HPDE6-E6E7 (cell line): ENCODE measurements at regions not wholly inside any gene's neighbourhood (a gene's known extent, or its start where the extent isn't known, plus 50 kb on each side); places are given as distances from the start of the nearest gene placed in this dataset.

ENCODE experiments used
- DNase-seq: peaks from one replicate; pipeline ENCODE4 v3.0.0; 2011; ENCODE audit warnings: missing footprints; ENCODE audit errors: extremely low spot score

DNA sequence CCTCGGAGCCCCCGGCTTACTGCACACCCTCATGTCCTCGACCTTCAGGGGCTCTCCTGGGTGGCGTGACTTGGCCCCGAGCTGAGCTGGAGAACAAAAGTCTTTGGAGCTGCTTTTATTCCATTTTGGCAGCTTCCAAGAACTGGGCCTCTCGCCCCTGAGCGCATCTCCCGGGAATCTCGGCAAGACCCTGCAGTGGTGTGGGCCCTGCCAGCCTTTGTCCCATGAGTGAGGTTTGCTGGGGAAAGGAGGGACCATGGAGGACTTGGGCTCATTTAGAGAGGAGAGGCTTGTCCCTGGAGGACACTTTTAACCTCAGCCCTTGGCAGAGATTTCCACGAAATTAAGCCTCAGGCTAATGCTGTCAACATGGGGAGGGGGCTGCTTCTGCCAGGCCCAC lies 62.3 kb upstream of the SLCO4A1 start:
- no peak for DNase-seq

DNA sequence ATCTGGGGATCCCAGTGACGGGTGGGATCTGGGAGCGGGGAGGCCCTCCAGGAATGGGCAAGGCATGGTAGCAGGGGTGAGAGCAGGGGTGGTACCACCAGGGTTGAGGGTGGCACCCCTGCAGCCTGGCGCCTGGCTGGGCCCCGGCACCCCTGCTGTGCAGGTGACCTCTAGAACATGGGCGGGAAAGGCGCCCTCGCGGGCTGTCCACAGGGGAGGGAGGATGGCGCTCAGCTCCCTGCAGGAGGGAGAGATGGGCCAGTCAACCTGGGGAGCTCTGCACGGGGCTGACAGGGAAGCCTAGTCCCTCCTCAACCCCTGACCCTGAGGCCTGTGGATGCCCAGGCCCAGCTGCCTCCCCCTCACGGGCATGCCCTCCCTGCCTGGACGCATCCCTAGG lies 61.6 kb upstream of the SLCO4A1 start:
- no peak for DNase-seq

DNA sequence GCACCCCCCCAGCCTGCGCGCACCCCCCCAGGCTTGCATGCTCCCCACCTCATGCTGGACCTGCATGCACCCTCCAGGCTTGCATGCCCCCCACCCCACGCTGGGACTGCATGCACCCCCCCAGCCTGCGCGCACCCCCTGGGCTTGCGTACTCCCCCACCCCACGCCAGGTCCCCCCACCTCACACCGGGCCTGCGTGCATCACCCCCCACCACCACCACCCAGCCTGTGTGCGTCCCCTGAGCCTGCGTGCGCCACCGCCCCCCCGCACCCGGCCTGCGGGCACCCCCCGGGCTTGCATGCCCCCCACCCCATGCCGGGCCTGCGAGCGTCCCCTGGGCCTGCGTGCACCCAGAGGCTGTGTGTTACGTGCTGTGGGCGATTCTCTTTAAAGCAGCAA lies 61.0 kb upstream of the SLCO4A1 start:
- DNase-seq, result no peak

- no peak for DNase-seq
These were observed 60.5 kb upstream of the SLCO4A1 start for GRCh38 chr20:62581806-62582205.

DNA sequence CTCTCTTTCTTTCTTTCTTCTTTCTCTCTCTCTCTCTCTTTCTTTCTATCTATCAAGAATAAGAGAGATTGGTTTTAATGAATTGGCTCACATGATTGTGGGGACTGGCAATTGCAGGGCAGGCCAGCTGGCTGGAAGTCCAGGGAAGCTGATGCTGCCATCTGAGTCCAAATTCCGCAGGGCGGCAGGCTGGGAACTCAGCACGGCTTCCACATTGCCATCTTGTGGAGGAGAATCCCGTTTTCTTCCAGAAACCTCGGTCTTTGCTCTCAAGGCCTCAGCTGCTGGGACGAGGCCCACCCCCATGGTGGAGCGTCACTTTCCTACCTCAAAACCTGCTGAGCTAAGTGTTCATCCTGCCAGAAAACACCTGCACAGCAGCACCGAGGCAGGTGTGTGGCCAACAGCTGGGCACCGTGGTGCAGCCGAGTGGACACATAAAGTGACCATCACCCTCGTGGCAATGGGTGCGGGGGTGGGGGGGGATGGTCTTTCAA lies 58.8 kb upstream of the SLCO4A1 start:
- no peak for DNase-seq

DNA sequence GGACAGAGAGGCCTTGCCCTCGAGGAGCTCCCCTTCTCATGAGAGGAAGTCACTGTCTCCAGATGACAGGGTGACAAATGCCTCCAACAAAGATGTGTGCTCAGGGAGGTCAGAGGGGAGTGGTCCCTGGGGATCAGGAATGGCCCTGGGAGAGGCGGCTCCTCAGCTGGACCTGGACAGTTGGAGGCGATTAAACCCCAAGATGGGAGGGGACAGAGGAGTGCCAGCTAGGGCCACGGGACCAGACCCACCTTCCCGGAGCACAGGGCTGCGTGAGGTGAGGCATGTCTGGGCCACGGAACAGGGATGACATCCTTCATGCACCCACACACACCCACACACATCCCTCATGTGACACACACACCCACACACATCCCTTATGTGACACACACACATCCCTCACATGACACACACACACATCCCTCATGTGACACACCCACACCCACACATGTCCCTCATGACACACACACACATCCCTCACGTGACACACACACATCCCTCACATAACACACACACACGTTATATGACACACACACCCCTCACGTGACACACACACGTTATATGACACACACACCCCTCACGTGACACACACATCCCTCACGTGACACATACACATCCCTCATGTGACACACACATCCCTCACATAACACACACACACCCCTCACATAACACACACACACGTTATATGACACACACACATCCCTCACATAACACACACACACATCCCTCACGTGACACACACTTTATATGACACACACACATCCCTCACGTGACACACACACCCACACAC lies 57.4 kb upstream of the SLCO4A1 start:
- no peak for DNase-seq

DNA sequence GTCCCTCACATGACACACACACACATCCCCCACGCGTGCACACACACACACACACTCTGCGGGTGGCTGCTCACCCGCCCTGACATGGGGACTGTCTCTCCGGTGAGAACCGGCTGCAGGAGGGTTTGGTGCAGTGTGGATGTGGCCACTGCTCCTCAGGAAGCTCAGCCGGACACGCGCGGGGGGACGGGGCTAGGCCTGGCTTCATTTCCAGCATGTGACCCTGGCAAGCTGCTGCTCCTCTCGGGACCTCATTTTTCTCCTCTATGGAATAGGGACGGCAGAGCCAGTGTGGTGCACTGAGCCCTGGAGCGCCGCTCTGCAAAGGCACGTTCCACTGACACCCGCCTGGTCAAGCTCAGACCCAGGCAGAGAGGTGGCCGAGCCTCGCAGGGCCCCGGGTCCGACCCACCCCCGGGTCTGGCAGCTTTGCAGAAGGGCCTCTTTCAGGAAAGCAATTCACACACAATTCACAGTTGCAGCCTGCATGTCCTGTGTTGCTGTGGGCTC lies 56.8 kb upstream of the SLCO4A1 start:
- DNase-seq, result no peak

- DNase-seq, result no peak
These were observed 55.5 kb upstream of the SLCO4A1 start for GRCh38 chr20:62586799-62587198.

DNA sequence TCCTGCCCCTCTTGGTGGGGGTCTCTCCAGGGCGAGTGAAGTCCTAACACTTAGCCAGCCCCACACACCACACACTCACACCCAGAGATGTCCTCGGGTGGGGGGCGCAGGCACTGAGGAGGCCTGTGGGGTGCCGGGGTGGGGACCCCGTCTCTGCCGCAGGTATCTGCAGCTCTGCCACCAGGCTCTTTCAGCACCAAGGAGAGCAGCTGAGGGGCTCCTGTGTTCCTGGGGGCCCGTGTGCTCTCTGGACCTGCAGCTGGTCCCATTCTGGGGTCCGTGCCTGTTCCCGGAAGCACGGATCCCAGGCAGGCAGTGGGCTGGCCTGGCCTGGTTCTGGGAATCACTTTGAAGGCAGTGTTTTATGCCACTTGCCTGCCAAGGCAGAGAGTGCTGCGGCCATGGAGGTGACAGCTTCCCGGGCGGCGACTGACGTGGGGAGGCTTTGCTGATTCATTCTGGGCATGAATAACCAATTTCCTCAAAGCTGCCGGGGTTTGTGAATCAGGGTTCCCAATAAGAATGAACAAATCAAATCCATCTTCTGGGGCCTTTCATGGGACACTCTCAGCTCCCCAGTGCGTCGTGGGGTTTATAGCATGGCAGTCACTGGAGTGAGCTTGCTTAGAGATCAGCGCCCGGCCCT lies 54.4 kb upstream of the SLCO4A1 start:
- no peak for DNase-seq

GRCh38 chr20:62588458-62589149 lies 53.7 kb upstream of the SLCO4A1 start:
- peak; percentile 58 for DNase-seq

GRCh38 chr20:62589150-62589498 lies 53.2 kb upstream of the SLCO4A1 start:
- no peak for DNase-seq

GRCh38 chr20:62589720-62590119 lies 52.6 kb upstream of the SLCO4A1 start:
- no peak for DNase-seq

GRCh38 chr20:62590309-62591121 lies 51.8 kb upstream of the SLCO4A1 start:
- DNase-seq, result peak; percentile 98

GRCh38 chr20:62591122-62591468 lies 51.2 kb upstream of the SLCO4A1 start:
- no peak for DNase-seq

GRCh38 chr20:62591591-62591990 lies 50.7 kb upstream of the SLCO4A1 start:
- no peak for DNase-seq
